DMS114 treated with DMSO at 0.1 percent for 48 hours (cell line): ENCODE measurements at regions not wholly inside any gene's neighbourhood (a gene's known extent, or its start where the extent isn't known, plus 50 kb on each side); places are given as distances from the start of the nearest gene placed in this dataset.
"Not testable (repeated sequence)": the region's sequence is repeated elsewhere in the genome, so short reads cannot be mapped to it uniquely, and the experiment has no call there.

ENCODE experiments used
- DNase-seq: peaks from one replicate; lab custom pipeline; 2025; ENCODE audit not compliant: unreplicated experiment; lab: John Stamatoyannopoulos, UW

DNA sequence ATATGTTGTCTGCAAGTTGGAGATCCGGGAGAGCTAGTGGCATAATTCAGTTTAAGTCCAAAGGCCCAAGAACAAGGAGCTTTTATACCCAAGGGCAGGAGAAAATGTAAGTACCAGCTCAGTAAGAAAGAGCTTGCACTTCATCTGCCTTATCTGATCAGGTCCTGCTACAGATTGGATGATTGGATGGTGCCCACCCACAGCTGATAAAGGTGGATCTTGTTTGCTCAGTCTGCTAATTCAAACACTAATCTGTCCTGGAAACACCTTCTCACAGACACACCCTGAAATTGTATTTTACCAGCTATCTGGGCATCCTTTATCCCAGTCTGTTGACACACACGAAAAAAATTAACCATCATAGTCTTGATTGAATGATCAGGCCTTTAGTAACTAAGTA is 230.7 kb upstream of the SLC16A7 start:
- no peak for DNase-seq

DNA sequence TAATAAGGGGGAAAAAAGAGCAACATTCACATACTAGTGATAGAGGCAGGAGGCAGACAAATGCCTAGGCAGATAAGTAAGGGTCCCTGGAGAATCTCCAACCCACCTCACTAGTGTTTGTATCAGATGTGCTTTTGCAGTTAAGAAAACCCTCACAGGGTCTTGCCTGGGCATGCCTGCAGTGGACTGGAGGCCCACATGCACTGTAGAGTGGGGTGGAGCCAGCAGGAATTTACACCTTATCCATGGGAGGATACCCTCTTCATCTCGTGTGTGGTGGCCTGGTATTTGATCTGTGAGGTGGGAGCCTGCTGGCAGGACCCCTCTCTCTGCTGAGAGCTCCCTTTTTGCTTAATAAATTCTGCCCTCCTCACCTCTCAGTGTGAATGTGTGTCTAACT is 238.0 kb upstream of the SLC16A7 start:
- DNase-seq: no peak

DNA sequence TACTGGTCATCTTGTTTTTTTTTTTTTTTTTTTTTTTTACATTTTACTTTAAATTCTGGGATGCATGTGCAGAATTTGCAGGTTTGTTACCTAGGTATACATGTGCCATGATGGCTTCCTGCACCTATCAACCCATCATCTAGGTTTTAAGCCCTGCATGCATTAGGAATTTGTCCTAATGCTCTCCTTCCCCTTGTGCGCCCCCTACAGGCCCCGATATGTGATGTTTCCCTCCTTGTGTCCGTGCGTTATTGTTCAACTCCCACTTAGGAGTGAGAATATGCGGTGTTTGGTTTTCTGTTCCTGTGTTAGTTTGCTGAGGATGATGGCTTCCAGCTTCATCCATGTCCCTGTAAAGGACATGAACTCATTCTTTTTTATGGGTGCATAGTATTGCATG is 249.6 kb upstream of the SLC16A7 start:
- DNase-seq: not testable (repeated sequence)

- DNase-seq: no peak
Observed at GRCh38 chr12:59345406-59345805, 250.4 kb upstream of the SLC16A7 start.

DNA sequence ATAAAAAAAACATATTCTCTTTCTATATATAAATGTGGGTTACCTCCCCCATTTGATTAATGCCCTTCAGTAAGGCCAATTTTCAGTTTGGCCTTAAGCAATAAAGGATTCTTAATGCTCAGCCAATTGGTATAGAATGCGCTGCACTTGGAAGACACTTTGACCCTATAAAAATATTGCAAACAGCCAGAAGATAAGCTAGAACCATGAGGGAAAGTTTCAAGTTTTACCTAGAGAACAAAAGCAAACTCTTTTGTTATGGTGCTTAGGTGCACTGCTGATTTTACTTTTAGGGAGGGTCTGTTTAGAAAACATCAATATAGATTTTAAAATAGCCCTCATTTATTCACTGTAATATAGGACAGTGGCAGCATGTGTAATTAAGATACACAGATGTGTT is 251.6 kb upstream of the SLC16A7 start:
- no peak for DNase-seq

DNA sequence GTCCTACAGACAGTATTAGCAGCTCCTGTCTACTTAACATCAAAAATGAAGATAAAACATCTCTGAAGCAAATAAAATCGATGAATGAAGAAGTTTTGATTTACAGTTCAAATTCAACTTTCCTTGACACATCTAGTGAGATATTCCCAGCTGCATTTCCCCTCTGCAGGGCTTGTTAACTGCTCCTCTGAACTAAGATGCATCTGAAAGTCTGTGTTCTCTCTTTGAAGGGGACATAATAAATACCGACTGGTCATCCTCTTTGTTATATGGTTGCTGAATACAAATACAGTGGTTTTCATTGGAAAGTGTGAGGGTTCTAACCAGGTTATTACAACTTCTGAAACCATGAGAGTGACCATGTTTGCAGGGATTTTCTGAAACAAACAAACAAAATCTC is 266.4 kb upstream of the SLC16A7 start:
- DNase-seq: no peak

GRCh38 chr12:59328395-59329075 is 267.3 kb upstream of the SLC16A7 start:
- DNase-seq: not testable (repeated sequence)

- DNase-seq: not testable (repeated sequence)
Observed at GRCh38 chr12:59326457-59326856, 269.4 kb upstream of the SLC16A7 start.

DNA sequence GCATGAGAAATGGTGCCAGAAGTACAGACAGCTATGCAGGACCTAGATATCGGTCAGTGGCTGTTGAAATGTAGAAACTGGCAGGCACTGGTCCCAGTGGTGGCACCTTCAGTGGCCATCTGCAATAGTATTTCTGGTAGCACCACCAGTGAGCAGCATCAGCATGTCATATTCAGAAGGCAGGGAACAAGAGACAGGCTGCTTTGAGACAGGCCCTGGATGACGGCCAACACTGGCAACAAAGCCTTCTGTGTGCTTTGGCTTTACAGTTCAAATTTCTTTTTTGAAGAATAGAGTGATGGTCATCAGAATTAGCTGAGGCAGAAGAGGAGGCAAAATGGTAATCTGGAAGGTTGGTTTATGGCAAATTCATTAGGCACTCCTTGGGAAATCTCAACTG is 273.4 kb upstream of the SLC16A7 start:
- no peak for DNase-seq

GRCh38 chr12:59321278-59321677 is 274.6 kb upstream of the SLC16A7 start:
- no peak for DNase-seq

DNA sequence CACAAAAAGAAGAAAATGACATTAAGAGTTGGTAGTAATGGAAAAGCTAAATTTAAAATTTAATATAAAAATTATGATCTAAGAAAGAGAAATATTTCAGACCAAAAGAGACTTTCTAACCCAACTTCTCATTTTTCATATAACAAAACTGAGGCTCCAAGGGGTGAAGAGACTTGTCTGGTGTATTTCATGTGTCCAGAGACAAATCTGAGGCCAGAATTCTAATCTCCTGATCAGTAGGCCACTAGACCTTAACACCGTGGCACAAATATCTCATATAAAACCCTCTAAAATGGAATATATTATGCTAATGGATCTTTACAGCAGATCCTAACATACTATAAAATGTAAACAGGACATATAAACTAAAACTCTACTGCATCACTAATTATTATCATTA is 275.7 kb upstream of the SLC16A7 start:
- no peak for DNase-seq

DNA sequence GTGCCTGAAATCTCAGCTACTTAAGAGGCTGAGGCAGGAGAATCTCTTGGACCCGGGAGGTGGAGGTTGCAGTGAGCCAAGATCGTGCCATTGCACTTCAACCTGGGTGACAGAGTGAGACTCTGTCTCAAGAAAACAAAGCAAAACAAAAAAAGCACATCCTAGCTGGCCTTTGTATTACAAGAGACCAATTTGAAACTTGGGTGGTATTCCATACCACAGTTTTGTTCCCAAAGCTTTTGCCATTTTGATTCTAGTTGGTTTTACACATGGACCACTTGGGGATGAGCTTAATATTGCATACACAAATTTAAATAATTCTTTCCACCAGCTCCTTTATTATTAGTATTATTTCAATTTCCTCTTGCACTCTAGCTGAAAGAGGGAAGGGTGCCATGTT is 276.9 kb upstream of the SLC16A7 start:
- DNase-seq: no peak

DNA sequence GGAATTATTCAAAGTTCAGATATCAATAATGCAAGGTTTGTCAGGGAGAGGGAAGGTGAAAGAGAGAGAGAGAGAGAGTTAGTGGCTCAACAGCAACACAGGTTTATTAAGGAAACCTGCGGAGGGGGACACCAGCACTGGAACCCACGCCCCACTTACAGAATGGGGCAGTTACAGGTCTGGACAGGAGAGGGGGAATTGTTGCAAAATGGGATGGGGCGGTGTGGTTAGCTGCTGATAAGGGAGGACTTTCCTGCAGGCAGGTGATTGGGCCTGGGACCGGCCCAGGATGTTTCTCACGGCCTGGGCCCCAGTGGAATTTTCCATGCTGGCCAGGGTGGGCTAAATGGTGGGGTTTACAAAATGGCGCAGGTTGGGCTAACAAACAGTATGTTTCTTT is 278.2 kb upstream of the SLC16A7 start:
- no peak for DNase-seq

DNA sequence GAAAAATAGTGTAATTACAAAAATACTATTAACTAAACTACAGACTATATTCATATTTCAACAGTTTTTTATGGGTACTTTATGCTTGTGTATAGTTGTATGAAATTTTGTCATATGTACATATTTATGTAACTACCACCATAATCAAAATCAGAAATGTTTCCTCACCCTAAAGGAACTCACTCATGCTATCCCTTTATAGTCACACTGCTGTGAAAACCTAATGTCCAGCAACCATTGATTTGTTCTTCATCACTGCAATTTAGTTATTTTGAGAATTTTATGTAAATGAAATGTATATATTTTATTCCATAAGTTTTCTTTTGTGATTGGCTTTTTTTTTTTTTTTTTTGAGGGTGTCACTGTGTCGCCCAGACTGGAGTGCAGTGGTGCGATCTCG is 278.9 kb upstream of the SLC16A7 start:
- no peak for DNase-seq

DNA sequence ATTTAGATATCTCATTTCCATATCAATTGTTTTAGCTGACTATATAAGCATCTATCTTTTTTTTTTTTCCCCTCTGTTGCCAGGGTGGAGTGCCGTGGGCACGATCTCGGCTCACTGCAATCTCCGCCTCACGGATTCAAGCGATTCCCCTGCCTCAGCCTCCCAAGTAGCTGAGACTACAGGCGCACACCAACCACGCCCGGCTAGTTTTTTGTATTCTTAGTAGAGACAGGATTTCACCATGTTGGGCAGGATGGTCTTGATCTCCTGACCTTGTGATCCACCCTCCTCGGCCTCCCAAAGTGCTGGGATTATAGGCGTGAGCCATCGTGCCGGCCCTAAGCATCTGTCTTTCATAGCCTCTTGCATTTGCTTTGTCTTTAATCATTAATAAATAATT is 279.5 kb upstream of the SLC16A7 start:
- not testable (repeated sequence) for DNase-seq

DNA sequence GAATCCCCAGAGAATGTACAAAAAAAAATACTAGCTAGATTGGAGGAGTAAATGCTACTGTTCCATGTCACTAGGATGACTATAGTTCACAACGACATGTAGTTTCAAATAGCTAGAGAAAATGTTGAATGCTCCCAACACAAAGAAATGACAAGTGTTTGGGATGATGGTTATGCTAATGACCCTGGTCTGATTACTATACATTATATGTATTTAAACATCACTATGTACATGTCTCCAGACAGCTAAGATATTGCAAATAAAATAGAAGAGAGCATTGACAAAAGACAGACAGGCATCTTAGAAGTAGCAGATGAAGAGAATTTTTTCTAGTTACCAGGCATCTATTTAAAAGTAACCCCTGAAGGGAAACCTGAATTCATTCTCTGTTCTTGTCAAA is 281.6 kb upstream of the SLC16A7 start:
- DNase-seq: no peak

DNA sequence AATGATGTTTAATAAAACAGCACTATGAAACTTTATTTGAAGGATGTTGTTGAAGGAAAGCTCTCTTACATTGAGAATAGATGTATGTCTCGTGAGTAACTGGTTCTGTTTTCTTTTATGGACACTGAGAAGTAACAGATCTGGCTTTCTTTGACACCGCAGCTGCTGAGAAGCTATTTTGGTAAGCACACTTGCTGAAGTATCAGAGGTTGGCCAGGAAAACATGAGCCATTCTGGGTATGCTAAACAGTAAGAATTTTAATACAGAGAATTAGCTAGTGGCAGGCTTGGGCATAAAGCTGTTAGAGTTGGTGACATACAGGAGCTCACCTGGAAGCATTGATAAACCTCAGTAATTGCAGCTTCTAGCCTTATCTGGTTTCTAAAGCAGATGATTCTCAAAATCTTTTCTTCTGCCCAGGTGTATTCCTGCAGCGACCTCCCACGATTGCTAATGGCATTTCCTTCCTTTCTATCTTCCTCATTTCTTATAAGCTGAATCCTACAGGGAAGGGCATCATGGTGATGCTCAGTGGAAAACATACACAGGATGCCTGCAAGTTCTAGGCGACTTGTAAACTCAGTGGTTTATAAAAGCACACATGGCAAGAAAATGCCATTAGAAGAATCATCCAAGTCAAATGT is 291.6 kb upstream of the SLC16A7 start:
- no peak for DNase-seq

DNA sequence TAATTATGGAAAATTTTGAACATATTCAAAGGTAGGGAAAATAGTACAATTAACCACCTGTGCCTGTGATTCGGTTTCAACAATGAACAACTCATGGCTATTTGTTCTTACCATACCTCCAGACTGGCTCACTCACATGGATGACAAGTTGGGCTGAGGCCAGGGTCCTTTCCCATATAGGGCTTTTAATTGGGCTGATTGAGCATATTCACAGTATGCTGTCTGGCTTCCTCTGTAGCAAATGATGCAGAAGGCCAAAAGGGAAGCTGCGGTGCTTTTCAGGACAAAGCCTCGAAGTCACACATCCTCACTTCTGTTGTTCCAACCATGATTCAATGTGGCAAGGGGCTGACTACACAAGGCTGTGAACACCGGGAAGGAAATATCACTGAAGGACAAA is 297.5 kb upstream of the SLC16A7 start:
- no peak for DNase-seq

DNA sequence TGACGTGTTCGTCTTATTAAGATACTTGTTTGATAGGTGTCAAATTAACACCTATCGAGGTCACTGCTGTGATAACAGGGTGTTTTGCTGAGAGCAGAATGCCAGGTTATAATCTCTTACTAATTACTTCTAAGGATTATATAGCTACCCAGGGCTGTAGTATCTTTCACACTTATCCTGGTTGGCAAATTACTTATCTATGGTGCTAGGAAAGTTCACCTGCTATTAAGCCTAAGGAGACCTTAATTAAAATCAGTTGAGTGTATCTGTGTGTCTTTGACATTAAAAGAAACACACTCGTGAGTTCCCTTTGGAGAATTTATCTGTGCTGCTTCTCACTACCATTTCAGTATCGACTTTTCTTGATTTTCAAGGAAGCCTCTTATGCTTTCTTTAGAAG is 301.6 kb upstream of the SLC16A7 start:
- no peak for DNase-seq

DNA sequence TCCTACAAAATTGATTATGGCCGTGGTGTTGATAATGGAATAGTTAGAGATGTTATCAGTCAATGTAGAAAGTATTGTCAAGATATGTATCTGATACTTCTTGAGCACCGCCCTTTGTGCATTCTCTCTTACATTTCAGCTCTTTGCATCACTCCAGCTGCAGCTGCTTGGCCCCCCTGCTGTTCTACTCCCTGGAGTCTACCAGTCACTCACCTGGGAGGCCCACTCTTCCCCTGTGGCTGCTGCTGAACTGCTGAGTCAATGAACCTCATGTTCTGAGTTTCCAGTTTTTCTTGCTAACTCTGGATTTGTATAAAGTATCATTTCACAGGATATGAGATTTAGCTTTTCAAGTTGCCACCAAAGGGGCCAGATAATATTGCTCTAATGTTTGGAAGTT is 312.8 kb upstream of the SLC16A7 start:
- no peak for DNase-seq

DNA sequence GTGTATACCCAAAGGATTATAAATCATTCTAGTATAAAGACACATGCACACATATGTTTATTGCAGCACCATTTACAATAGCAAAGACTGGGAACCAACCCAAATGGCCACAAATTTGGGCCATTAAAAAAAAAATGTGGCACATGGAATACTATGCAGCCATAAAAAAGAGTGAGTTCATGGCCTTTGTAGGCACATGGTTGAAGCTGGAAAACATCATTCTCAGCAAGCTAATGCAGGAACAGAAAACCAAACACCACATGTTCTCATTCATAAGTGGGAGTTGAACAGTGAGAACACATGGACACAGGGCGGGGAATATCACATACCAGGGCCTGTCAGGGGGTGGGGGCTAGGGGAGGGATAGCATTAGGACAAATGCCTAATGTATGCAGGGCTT is 322.3 kb upstream of the SLC16A7 start:
- not testable (repeated sequence) for DNase-seq

GRCh38 chr12:59268295-59268809 is 327.5 kb upstream of the SLC16A7 start:
- DNase-seq: no peak

- no peak for DNase-seq
Observed at GRCh38 chr12:59260202-59260601, 335.6 kb upstream of the SLC16A7 start.
